Mesothelial cell of epicardium (in vitro differentiated cells): ENCODE measurements at regions not wholly inside any gene's neighbourhood (a gene's known extent, or its start where the extent isn't known, plus 50 kb on each side); places are given as distances from the start of the nearest gene placed in this dataset.

Source experiments
- DNase-seq, 2 experiments: peaks; one replicate each; pipeline ENCODE4 v3.0.0; 2021; ENCODE audit warnings: low spot score in 2 of 2; ENCODE audit not compliant: unreplicated experiment in 2 of 2
- H3K27ac Mint-ChIP-seq: 2 replicates; pipeline ENCODE4 v1.8.0; 2021; ENCODE audit warnings: mixed read lengths
- H3K27me3 Mint-ChIP-seq: 2 replicates; pipeline ENCODE4 v1.8.0; 2021; ENCODE audit warnings: low read depth, mixed read lengths
- H3K36me3 Mint-ChIP-seq: 2 replicates; pipeline ENCODE4 v1.8.0; 2021; ENCODE audit warnings: mixed read lengths
- H3K4me1 Mint-ChIP-seq: 2 replicates; pipeline ENCODE4 v1.8.0; 2021; ENCODE audit warnings: mixed read lengths
- H3K4me3 Mint-ChIP-seq: 2 replicates; pipeline ENCODE4 v1.8.0; 2021; ENCODE audit warnings: mild to moderate bottlenecking, moderate library complexity, mixed read lengths
- H3K9me3 Mint-ChIP-seq: 2 replicates; pipeline ENCODE4 v1.8.0; 2021; ENCODE audit warnings: mixed read lengths
- TF ChIP-seq, protein P1 (sequence below): fragments of 200-600 bp; sonication (generic); IDR thresholded peaks from one replicate; pipeline ENCODE4 v1.5.0; 2021; ENCODE audit warnings: antibody characterized with exemption; ENCODE audit not compliant: unreplicated experiment

DNA sequence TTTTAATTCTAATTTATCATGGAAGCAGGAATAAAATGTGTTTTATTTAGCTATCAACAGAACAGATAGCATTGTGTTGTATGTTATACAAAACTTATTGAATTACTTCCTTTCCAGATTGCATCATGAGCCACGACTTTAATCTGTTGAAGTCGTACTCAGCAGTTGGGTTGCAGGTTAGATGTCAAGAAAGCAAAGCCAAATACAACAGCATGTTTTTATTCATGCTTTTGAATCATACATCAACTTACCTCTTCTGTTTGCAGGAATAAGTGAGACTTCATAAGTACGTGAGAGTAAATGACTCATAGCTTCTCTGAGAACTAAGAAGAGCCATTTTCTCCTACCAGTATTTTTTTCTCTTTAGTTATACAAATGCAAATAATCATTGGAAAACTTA lies 110.8 kb upstream of the ADGRL4 start:
- Mint-ChIP-seq H3K36me3 (no peaks in the 10 kb centered on the region), H3K9me3 (peaks cover 3% of the 10 kb centered on the region), H3K27ac (no peak overlapping the region), H3K27me3 (no peaks in the 10 kb centered on the region), H3K4me1 (no peaks in the 10 kb centered on the region), H3K4me3 (no peak overlapping the region)
- no peak for DNase-seq
- TF ChIP-seq, protein P1, sequence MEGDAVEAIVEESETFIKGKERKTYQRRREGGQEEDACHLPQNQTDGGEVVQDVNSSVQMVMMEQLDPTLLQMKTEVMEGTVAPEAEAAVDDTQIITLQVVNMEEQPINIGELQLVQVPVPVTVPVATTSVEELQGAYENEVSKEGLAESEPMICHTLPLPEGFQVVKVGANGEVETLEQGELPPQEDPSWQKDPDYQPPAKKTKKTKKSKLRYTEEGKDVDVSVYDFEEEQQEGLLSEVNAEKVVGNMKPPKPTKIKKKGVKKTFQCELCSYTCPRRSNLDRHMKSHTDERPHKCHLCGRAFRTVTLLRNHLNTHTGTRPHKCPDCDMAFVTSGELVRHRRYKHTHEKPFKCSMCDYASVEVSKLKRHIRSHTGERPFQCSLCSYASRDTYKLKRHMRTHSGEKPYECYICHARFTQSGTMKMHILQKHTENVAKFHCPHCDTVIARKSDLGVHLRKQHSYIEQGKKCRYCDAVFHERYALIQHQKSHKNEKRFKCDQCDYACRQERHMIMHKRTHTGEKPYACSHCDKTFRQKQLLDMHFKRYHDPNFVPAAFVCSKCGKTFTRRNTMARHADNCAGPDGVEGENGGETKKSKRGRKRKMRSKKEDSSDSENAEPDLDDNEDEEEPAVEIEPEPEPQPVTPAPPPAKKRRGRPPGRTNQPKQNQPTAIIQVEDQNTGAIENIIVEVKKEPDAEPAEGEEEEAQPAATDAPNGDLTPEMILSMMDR: no peak

DNA sequence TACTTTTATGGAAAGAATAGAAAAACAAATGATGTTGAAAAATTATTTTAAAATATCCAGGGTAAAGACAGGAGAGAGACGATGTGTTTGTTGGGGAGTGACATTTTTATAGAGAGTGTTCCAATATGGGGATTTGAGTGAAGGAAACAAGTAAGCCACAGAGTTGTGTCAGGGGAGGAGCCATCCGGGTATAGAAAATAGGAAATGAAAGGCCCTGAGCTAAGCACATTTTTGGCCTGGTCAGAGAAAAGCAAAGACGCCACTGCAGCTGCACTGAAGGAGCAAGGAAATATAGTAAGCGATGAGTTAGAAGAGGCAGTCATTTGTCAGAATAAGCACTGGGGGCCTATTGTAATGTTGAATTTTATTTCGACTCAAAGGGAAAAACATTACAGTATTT lies 107.3 kb upstream of the ADGRL4 start:
- no peaks in the 10 kb centered on the region for H3K4me1 Mint-ChIP-seq
- TF ChIP-seq, protein P1: no peak
- peaks cover 4% of the 10 kb centered on the region for H3K9me3 Mint-ChIP-seq
- DNase-seq: no peak
- H3K27me3 Mint-ChIP-seq: no peaks in the 10 kb centered on the region
- no peak overlapping the region for H3K27ac Mint-ChIP-seq
- H3K4me3 Mint-ChIP-seq: no peak overlapping the region
- H3K36me3 Mint-ChIP-seq: no peaks in the 10 kb centered on the region

DNA sequence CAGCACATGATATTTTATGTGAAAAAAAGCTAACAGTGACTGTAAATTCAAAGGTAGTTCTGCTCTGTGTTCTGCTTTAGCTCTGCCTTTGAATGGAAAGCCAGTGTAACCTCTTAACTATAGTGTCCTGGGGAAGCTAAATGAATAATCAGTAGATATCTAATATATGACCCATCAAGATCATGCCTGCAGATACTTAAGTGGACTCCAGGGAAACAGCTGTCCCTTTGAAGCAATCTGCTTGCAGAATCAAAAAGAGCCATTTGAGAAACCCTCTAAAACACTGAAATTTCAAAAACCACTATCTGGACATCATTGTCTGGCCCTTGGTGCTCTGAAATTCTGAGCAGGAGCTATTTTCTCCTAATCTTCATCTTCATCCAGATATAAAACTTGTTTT lies 104.2 kb upstream of the ADGRL4 start:
- H3K4me1 Mint-ChIP-seq: no peaks in the 10 kb centered on the region
- peaks cover 7% of the 10 kb centered on the region for H3K9me3 Mint-ChIP-seq
- no peaks in the 10 kb centered on the region for H3K27me3 Mint-ChIP-seq
- no peak for DNase-seq
- TF ChIP-seq, protein P1: no peak
- H3K36me3 Mint-ChIP-seq: no peaks in the 10 kb centered on the region
- H3K4me3 Mint-ChIP-seq: no peak overlapping the region
- H3K27ac Mint-ChIP-seq: no peak overlapping the region

DNA sequence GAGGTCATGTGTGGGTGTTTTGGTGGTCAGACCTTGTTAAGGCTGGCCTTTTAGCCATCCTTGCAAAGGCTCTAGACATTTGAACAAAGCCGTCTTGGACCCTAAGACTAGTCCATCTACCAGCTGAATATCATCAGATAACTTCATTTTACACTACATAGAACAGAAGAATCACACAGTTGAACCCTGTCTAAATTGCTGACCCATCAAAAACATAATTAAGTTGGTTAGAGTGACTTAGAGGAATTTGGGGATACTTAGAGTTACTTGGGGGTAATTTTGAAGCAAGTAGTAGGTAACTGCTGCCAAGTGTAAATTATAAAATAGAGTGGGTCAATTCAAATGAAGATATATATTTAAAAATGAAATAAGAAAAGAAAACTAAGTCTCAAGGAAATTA lies 102.9 kb upstream of the ADGRL4 start:
- no peak for DNase-seq
- TF ChIP-seq, protein P1: no peak
- H3K36me3 Mint-ChIP-seq: no peaks in the 10 kb centered on the region
- H3K9me3 Mint-ChIP-seq: peaks cover 7% of the 10 kb centered on the region
- no peaks in the 10 kb centered on the region for H3K27me3 Mint-ChIP-seq
- no peak overlapping the region for H3K4me3 Mint-ChIP-seq
- H3K27ac Mint-ChIP-seq: no peak overlapping the region
- no peaks in the 10 kb centered on the region for H3K4me1 Mint-ChIP-seq

DNA sequence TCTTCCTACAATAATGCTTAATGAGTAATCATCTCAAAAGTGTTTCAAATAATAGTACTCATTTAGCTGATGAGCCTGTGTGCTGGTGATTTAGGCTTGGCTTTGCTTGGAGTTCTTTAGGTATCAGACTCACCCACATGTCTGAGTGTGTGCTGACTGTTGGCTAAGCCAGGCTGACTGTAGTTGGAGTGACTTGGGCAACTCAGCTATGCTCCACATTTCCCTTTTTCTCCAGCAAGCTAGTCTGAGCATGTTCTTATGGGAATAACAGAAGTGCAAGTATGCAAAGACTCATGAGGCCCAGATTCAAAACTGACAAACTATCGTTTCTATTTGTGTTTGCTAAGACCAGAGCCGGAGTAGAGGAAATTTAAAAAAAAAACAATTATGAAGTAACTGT lies 99.0 kb upstream of the ADGRL4 start:
- Mint-ChIP-seq H3K4me3 (no peak overlapping the region), H3K36me3 (no peaks in the 10 kb centered on the region), H3K27ac (no peak overlapping the region), H3K27me3 (no peaks in the 10 kb centered on the region), H3K4me1 (no peaks in the 10 kb centered on the region), H3K9me3 (peaks cover 4% of the 10 kb centered on the region)
- no peak for DNase-seq
- TF ChIP-seq, protein P1: no peak

DNA sequence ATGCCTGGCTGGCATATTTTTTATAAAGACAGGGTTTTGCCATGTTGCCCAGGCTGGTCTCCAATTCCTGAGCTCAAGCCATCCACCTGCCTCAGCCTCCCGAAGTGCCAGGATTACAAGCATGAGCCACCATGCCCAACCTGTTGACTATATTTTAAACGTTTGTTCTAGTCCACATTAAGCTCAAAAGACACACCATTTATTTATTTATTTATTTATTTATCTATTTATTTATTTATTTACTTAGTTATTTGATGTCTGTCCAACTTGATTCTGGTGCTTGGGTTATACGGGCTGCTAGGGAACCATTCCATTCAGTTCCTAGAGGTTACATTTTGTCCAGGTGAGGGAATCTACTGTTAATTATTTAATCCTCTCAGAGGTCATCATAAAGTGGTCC lies 98.1 kb upstream of the ADGRL4 start:
- Mint-ChIP-seq H3K27ac (no peak overlapping the region), H3K27me3 (no peaks in the 10 kb centered on the region), H3K4me1 (no peaks in the 10 kb centered on the region), H3K9me3 (peaks cover 4% of the 10 kb centered on the region), H3K36me3 (no peaks in the 10 kb centered on the region), H3K4me3 (no peak overlapping the region)
- TF ChIP-seq, protein P1: no peak
- no peak for DNase-seq
